Tibial nerve (tissue), 4 donors: ENCODE measurements at regions not wholly inside any gene's neighbourhood (a gene's known extent, or its start where the extent isn't known, plus 50 kb on each side); places are given as distances from the start of the nearest gene placed in this dataset.

Experiments used
- DNase-seq, 2 donors: peaks; one replicate each; pipeline ENCODE4 v3.0.0-alpha.2; 2019; ENCODE audit warnings: low spot score in 2 of 2
- H3K27ac ChIP-seq, 4 donors: fragments of 200-600 bp; sonication (generic) in 3 of 4; one replicate each; pipeline ENCODE4 v1.5.1; 2017 to 2019; ENCODE audit warnings: mild to moderate bottlenecking in 1 of 4
- H3K27me3 ChIP-seq, 2 donors: fragments of 200-600 bp; sonication (generic) in 1 of 2; one replicate each; pipeline versions ENCODE4 v1.5.1 to v1.6.0; 2017 to 2019
- H3K36me3 ChIP-seq, 3 donors: fragments of 200-600 bp; sonication (generic); one replicate each; pipeline ENCODE4 v1.5.1; 2018 to 2019
- H3K4me1 ChIP-seq, 4 donors: fragments of 200-600 bp; sonication (generic) in 3 of 4; one replicate each; pipeline ENCODE4 v1.5.1; 2017 to 2019
- H3K4me3 ChIP-seq, 4 donors: fragments of 200-600 bp; sonication (generic) in 3 of 4; one replicate each; pipeline ENCODE4 v1.5.1; 2017 to 2019; ENCODE audit warnings: mild to moderate bottlenecking in 1 of 4, moderate library complexity in 1 of 4
- H3K9me3 ChIP-seq, 4 donors: fragments of 200-600 bp; sonication (generic) in 3 of 4; one replicate each; pipeline ENCODE4 v1.5.1; 2017 to 2019
- CTCF ChIP-seq, 5 experiments: fragments of 200-600 bp in 3 of 5; fragments of 450-650 bp in 2 of 5; sonication (generic) in 3 of 5; IDR thresholded peaks; one replicate each; pipeline ENCODE4 v1.5.1; 2016 to 2019; ENCODE audit warnings: antibody characterized with exemption in 5 of 5, mild to moderate bottlenecking in 3 of 5, moderate library complexity in 2 of 5
- EP300 ChIP-seq, 2 donors: sonication (generic); formaldehyde crosslinking; IDR thresholded peaks; one replicate each; pipeline ENCODE4 v1.6.1; 2017; ENCODE audit warnings: antibody characterized with exemption in 2 of 2, mild to moderate bottlenecking in 1 of 2
- POLR2A ChIP-seq, 2 donors: fragments of 450-650 bp; IDR thresholded peaks; one replicate each; pipeline ENCODE4 v1.6.1; 2017; ENCODE audit warnings: antibody characterized with exemption in 2 of 2, mild to moderate bottlenecking in 2 of 2, moderate library complexity in 2 of 2
- WGBS, 2 donors: methylation state at CpG; one replicate each; pipeline ENCODE4 v1.1.5; 2018; 5-methylcytosine and 5-hydroxymethylcytosine counted together

- no peaks in the 10 kb centered on the region for H3K27me3 ChIP-seq
- H3K9me3 ChIP-seq = no peaks in the 10 kb centered on the region
- no peak overlapping the region for H3K27ac ChIP-seq
- no peaks in the 10 kb centered on the region for H3K36me3 ChIP-seq
- TF ChIP-seq POLR2A (IDR thresholded peaks at IDR 0.05) (no peak), EP300 (IDR thresholded peaks at IDR 0.05) (no peak), CTCF (IDR thresholded peaks at IDR 0.05) (no peak)
- H3K4me1 ChIP-seq = no peaks in the 10 kb centered on the region
- no peak overlapping the region for H3K4me3 ChIP-seq
- no peak for DNase-seq
Measured at GRCh38 chr3:178152988-178153387, 383.2 kb upstream of the KCNMB2 start.

- 96% methylated on average over 2 of the region's 2 CpGs for WGBS, 2 donors
Measured at GRCh38 chr3:178155521-178155920, 380.7 kb upstream of the KCNMB2 start.

GRCh38 chr3:178156301-178156700 is 379.9 kb upstream of the KCNMB2 start:
- 58 to 62% methylated on average over 4 of the region's 4 CpGs for WGBS, 2 donors
- no peak overlapping the region for H3K4me3 ChIP-seq
- no peaks in the 10 kb centered on the region for H3K9me3 ChIP-seq
- H3K27me3 ChIP-seq = no peaks in the 10 kb centered on the region
- no peaks in the 10 kb centered on the region for H3K36me3 ChIP-seq
- TF ChIP-seq POLR2A (IDR thresholded peaks at IDR 0.05) (no peak), CTCF (IDR thresholded peaks at IDR 0.05) (no peak), EP300 (IDR thresholded peaks at IDR 0.05) (no peak)
- no peak overlapping the region for H3K27ac ChIP-seq
- no peak for DNase-seq
- H3K4me1 ChIP-seq = no peaks in the 10 kb centered on the region

More at GRCh38 chr3:178155521-178155920, 380.7 kb upstream of the KCNMB2 start:
- no peak for TF ChIP-seq POLR2A (IDR thresholded peaks at IDR 0.05)
- TF ChIP-seq EP300 (IDR thresholded peaks at IDR 0.05) = no peak
- no peak for TF ChIP-seq CTCF (IDR thresholded peaks at IDR 0.05)
- DNase-seq = no peak
- H3K4me3 ChIP-seq = no peak overlapping the region
- H3K36me3 ChIP-seq = no peaks in the 10 kb centered on the region
- no peaks in the 10 kb centered on the region for H3K9me3 ChIP-seq
- H3K4me1 ChIP-seq = no peaks in the 10 kb centered on the region
- H3K27me3 ChIP-seq = no peaks in the 10 kb centered on the region
- H3K27ac ChIP-seq = no peak overlapping the region

- Histone ChIP-seq H3K27me3 (no peaks in the 10 kb centered on the region), H3K27ac (no peak overlapping the region), H3K4me1 (no peaks in the 10 kb centered on the region), H3K4me3 (no peak overlapping the region), H3K9me3 (no peaks in the 10 kb centered on the region), H3K36me3 (no peaks in the 10 kb centered on the region)
- TF ChIP-seq CTCF (IDR thresholded peaks at IDR 0.05) = no peak
- no peak for TF ChIP-seq EP300 (IDR thresholded peaks at IDR 0.05)
- TF ChIP-seq POLR2A (IDR thresholded peaks at IDR 0.05) = no peak
- no peak for DNase-seq
- WGBS, 2 donors = 38 to 40% methylated on average over 2 of the region's 2 CpGs
Measured at GRCh38 chr3:178159691-178160220, 376.5 kb upstream of the KCNMB2 start.

- peaks cover 0 to 12% (median 4%) of the 10 kb centered on the region in 4 donors for H3K4me1 ChIP-seq
- H3K36me3 ChIP-seq = no peaks in the 10 kb centered on the region
- H3K27ac ChIP-seq = no peak overlapping the region
- no peak overlapping the region for H3K4me3 ChIP-seq
- no peaks in the 10 kb centered on the region for H3K9me3 ChIP-seq
- no peak for TF ChIP-seq CTCF (IDR thresholded peaks at IDR 0.05)
- TF ChIP-seq EP300 (IDR thresholded peaks at IDR 0.05) = no peak
- TF ChIP-seq POLR2A (IDR thresholded peaks at IDR 0.05) = no peak
- DNase-seq = no peak
- 80 to 85% methylated on average over 2 of the region's 2 CpGs for WGBS, 2 donors
- H3K27me3 ChIP-seq = no peaks in the 10 kb centered on the region
Measured at GRCh38 chr3:178169421-178169820, 366.8 kb upstream of the KCNMB2 start.
